Fibroblast of lung (primary cell): ENCODE measurements at regions not wholly inside any gene's neighbourhood (a gene's known extent, or its start where the extent isn't known, plus 50 kb on each side); places are given as distances from the start of the nearest gene placed in this dataset.
"Not testable (repeated sequence)": the region's sequence is repeated elsewhere in the genome, so short reads cannot be mapped to it uniquely, and the experiment has no call there.

Experiments used
- DNase-seq, 2 donors: peaks; one replicate each; pipeline versions ENCODE4 v3.0.0 to v3.0.0-alpha.2; 2010; ENCODE audit warnings: low read depth in 2 of 2
- H2AFZ ChIP-seq: 2 replicates; pipeline ENCODE4 v1.5.1; 2012; ENCODE audit warnings: low read length, control low read depth, inconsistent platforms
- H3K27ac ChIP-seq: 2 replicates; pipeline ENCODE4 v1.5.1; 2011; ENCODE audit warnings: low read length, control low read depth; ENCODE audit not compliant: insufficient read depth
- H3K27me3 ChIP-seq: 2 replicates; pipeline ENCODE4 v1.5.1; 2011; ENCODE audit warnings: mild to moderate bottlenecking, low read length; ENCODE audit not compliant: control insufficient read depth, insufficient read depth
- H3K36me3 ChIP-seq: 2 replicates; pipeline ENCODE4 v1.5.1; 2011; ENCODE audit warnings: low read length; ENCODE audit not compliant: control insufficient read depth, insufficient read depth
- H3K4me1 ChIP-seq: 2 replicates; pipeline ENCODE4 v1.5.1; 2011; ENCODE audit warnings: low read length; ENCODE audit not compliant: control insufficient read depth, insufficient read depth; ENCODE audit errors: extremely low read depth
- H3K4me2 ChIP-seq: 2 replicates; pipeline ENCODE4 v1.5.1; 2011; ENCODE audit warnings: low read length, control low read depth; ENCODE audit not compliant: insufficient read depth; ENCODE audit errors: extremely low read depth
- H3K4me3 ChIP-seq, 4 experiments: fragments of 200-600 bp in 1 of 4; sonication (generic) in 1 of 4; replicated peaks in 1 of 4; 2 replicates each; pipeline ENCODE4 v1.5.1; 2011 to 2016; ENCODE audit warnings: low read length in 4 of 4, low read depth in 3 of 4, mild to moderate bottlenecking in 3 of 4, control low read depth in 2 of 4, inconsistent platforms in 1 of 4, mixed read lengths in 1 of 4; ENCODE audit not compliant: insufficient read depth in 1 of 4; ENCODE audit errors: control extremely low read depth in 1 of 4
- H3K79me2 ChIP-seq: 2 replicates; pipeline ENCODE4 v1.5.1; 2012; ENCODE audit warnings: mild to moderate bottlenecking, low read length, inconsistent platforms; ENCODE audit not compliant: control insufficient read depth, insufficient read depth
- H3K9ac ChIP-seq: 2 replicates; pipeline ENCODE4 v1.5.1; 2011; ENCODE audit warnings: mild to moderate bottlenecking, low read length, control low read depth; ENCODE audit not compliant: insufficient read depth
- H3K9me3 ChIP-seq: 2 replicates; pipeline ENCODE4 v1.5.1; 2012; ENCODE audit warnings: low read depth, low read length; ENCODE audit not compliant: control insufficient read depth, insufficient read depth
- H4K20me1 ChIP-seq: 2 replicates; pipeline ENCODE4 v1.5.1; 2011; ENCODE audit warnings: low read length; ENCODE audit not compliant: control insufficient read depth, insufficient read depth; ENCODE audit errors: extremely low read depth
- EZH2 ChIP-seq: IDR thresholded peaks from 2 replicates; pipeline ENCODE4 v1.5.1; 2012; ENCODE audit warnings: low read length, control low read depth, mild to moderate bottlenecking; ENCODE audit errors: missing control alignments
- TF ChIP-seq, protein P1 (sequence below), 2 donors: IDR thresholded peaks in 1 of 2; conservative IDR thresholded peaks in 1 of 2; 1 replicate in 1 of 2; 2 replicates in 1 of 2; pipeline ENCODE4 v1.5.1; 2011 to 2012; ENCODE audit warnings: low read length in 2 of 2, control low read depth in 1 of 2, inconsistent platforms in 1 of 2, low read depth in 1 of 2, mild to moderate bottlenecking in 1 of 2

- Histone ChIP-seq H3K27ac (no peak overlapping the region), H3K36me3 (no peaks in the 10 kb centered on the region), H3K79me2 (no peaks in the 10 kb centered on the region), H3K27me3 (no peaks in the 10 kb centered on the region), H3K9me3 (no peaks in the 10 kb centered on the region), H4K20me1 (no peaks in the 10 kb centered on the region), H2AFZ (no peak overlapping the region), H3K4me3 (no peak overlapping the region), H3K9ac (no peak overlapping the region), H3K4me2 (no peak overlapping the region), H3K4me1 (no peaks in the 10 kb centered on the region)
- TF ChIP-seq, protein P1, sequence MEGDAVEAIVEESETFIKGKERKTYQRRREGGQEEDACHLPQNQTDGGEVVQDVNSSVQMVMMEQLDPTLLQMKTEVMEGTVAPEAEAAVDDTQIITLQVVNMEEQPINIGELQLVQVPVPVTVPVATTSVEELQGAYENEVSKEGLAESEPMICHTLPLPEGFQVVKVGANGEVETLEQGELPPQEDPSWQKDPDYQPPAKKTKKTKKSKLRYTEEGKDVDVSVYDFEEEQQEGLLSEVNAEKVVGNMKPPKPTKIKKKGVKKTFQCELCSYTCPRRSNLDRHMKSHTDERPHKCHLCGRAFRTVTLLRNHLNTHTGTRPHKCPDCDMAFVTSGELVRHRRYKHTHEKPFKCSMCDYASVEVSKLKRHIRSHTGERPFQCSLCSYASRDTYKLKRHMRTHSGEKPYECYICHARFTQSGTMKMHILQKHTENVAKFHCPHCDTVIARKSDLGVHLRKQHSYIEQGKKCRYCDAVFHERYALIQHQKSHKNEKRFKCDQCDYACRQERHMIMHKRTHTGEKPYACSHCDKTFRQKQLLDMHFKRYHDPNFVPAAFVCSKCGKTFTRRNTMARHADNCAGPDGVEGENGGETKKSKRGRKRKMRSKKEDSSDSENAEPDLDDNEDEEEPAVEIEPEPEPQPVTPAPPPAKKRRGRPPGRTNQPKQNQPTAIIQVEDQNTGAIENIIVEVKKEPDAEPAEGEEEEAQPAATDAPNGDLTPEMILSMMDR (conservative IDR thresholded peaks at IDR 0.05 in 1 of 2, IDR thresholded peaks at IDR 0.05 in 1 of 2; ENCODE audit: low read depth in 1 of 2, low read length in 2 of 2) = no peak
- TF ChIP-seq EZH2 = no peak
- DNase-seq = no peak
These were observed 75.0 kb upstream of the NIPBL start for GRCh38 chr5:36801523-36801922.

DNA sequence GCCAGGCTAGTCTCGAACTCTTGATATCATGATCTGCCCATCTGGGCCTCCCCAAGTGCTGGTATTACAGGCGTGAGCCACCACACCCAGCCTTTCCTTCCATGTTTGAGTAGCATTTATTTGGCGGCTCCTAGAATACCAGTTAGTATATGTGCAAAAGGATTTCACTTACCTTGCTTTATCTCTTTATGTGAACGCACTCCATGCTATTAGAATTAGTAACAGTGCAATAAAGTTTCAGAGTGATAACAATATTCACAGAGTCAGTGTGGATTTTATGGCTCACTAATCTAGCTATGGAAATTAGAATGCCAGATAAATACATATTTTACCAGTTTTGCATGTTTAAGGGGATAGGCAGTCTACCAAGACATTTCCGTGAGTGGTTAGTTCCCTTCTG lies 74.4 kb upstream of the NIPBL start:
- no peak for TF ChIP-seq EZH2
- TF ChIP-seq, protein P1 (conservative IDR thresholded peaks at IDR 0.05 in 1 of 2, IDR thresholded peaks at IDR 0.05 in 1 of 2; ENCODE audit: low read depth in 1 of 2, low read length in 2 of 2) = no peak
- no peak overlapping the region for H3K27ac ChIP-seq
- no peak for DNase-seq
- no peak overlapping the region for H3K4me2 ChIP-seq
- H3K4me3 ChIP-seq = no peak overlapping the region
- H3K79me2 ChIP-seq = no peaks in the 10 kb centered on the region
- no peaks in the 10 kb centered on the region for H4K20me1 ChIP-seq
- H3K36me3 ChIP-seq = no peaks in the 10 kb centered on the region
- no peaks in the 10 kb centered on the region for H3K4me1 ChIP-seq
- H3K27me3 ChIP-seq = no peaks in the 10 kb centered on the region
- H3K9ac ChIP-seq = no peak overlapping the region
- no peaks in the 10 kb centered on the region for H3K9me3 ChIP-seq
- H2AFZ ChIP-seq = no peak overlapping the region

GRCh38 chr5:36813249-36813648 lies 63.3 kb upstream of the NIPBL start:
- H3K79me2 ChIP-seq, H3K4me2 ChIP-seq, H3K27me3 ChIP-seq, H3K4me3 ChIP-seq, H3K9ac ChIP-seq, H2AFZ ChIP-seq, DNase-seq, H3K27ac ChIP-seq, H3K36me3 ChIP-seq, H4K20me1 ChIP-seq, H3K4me1 ChIP-seq, H3K9me3 ChIP-seq: not testable (repeated sequence)

DNA sequence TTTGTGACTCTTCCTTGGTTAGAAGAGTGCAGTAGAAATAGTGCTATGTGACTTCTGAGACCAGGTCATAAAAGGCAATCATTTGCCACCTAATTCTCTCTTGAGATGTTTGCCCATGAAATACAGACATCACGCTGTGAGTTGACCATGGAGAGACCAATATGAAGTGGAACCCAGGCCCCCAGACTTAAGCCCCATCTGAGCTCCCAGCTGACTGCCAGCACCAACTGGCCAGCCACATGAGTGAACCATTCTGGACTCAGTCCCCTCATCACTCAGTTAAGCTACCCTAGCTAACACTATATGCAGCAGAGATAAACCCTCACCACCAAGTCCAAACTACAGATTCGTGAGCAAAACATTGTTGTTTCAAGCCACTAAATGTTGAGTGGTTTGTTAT lies 60.7 kb upstream of the NIPBL start:
- peaks cover 3% of the 10 kb centered on the region for H3K27me3 ChIP-seq
- TF ChIP-seq, protein P1 (conservative IDR thresholded peaks at IDR 0.05 in 1 of 2, IDR thresholded peaks at IDR 0.05 in 1 of 2; ENCODE audit: low read depth in 1 of 2, low read length in 2 of 2) = no peak
- TF ChIP-seq EZH2 = no peak
- no peaks in the 10 kb centered on the region for H3K36me3 ChIP-seq
- no peak overlapping the region for H3K27ac ChIP-seq
- no peaks in the 10 kb centered on the region for H4K20me1 ChIP-seq
- H3K4me2 ChIP-seq = no peak overlapping the region
- H3K9me3 ChIP-seq = no peaks in the 10 kb centered on the region
- H3K9ac ChIP-seq = no peak overlapping the region
- no peak for DNase-seq
- H3K79me2 ChIP-seq = no peaks in the 10 kb centered on the region
- no peaks in the 10 kb centered on the region for H3K4me1 ChIP-seq
- H3K4me3 ChIP-seq = no peak overlapping the region
- H2AFZ ChIP-seq = no peak overlapping the region
